K562 (cell line): ENCODE measurements at regions not wholly inside any gene's neighbourhood (a gene's known extent, or its start where the extent isn't known, plus 50 kb on each side); places are given as distances from the start of the nearest gene placed in this dataset.

Experiments
- ATAC-seq: fragments of 200-7000 bp; cut with Tn5 transposase; 3 replicates; pipeline ENCODE4 v1.9.1; 2020; ENCODE audit warnings: moderate library complexity
- BruUV-seq: library from RNA; stranded (reverse); fragments of 400-500 nt; replicated peaks from 2 replicates; lab custom pipeline; 2021; lab: Mats Ljungman, UMichigan
- CTCF ChIA-PET: fragments of 300-600 bp; formaldehyde crosslinking; extraction: SDS; loops from one replicate; lab custom pipeline; 2021; ENCODE audit warnings: low intra/inter-chr PET ratio; lab: Yijun Ruan, JAX
- POLR2A ChIA-PET: fragments of 300-600, 350-650 bp; sonication (Branson Sonifier 250); formaldehyde crosslinking; extraction: SDS; loops from one replicate; lab custom pipeline; 2021; ENCODE audit warnings: antibody characterized with exemption, inconsistent platforms; lab: Yijun Ruan, JAX
- DNase-seq, 4 experiments: peaks; one replicate each; pipeline versions ENCODE4 v3.0.0 to v3.0.0-alpha.2; 2011 to 2018; ENCODE audit warnings: low spot score in 3 of 4, mixed read lengths in 3 of 4; ENCODE audit errors: extremely low read depth in 1 of 4
- FAIRE-seq: peaks from 2 replicates; lab custom pipeline; 2011; peaks lifted over from hg19 to GRCh38; lab: Jason Lieb, UNC
- H2AFZ ChIP-seq: 2 replicates; pipeline ENCODE4 v1.6.0; 2011; ENCODE audit warnings: low read depth, low read length, control low read depth, inconsistent platforms
- H3K27ac ChIP-seq: fragments of 200-600 bp; 3 replicates; pipeline ENCODE4 v1.8.0; 2011; ENCODE audit warnings: low read depth, mild to moderate bottlenecking, control low read depth, inconsistent platforms, low read length, moderate library complexity, mixed read lengths; ENCODE audit errors: extremely low read depth
- H3K27me3 ChIP-seq, 2 experiments: fragments of 300-600 bp in 1 of 2; 2 replicates in 1 of 2; 3 replicates in 1 of 2; pipeline versions ENCODE4 v1.6.0 to v1.8.0; 2011; ENCODE audit warnings: inconsistent platforms in 2 of 2, low read length in 2 of 2, mild to moderate bottlenecking in 1 of 2, mixed read lengths in 1 of 2, moderate library complexity in 1 of 2; ENCODE audit not compliant: control insufficient read depth in 2 of 2, insufficient read depth in 2 of 2
- H3K36me3 ChIP-seq: fragments of 300-600 bp; 3 replicates; pipeline ENCODE4 v1.8.0; 2011; ENCODE audit warnings: mild to moderate bottlenecking, low read length, inconsistent platforms; ENCODE audit not compliant: control insufficient read depth, insufficient read depth
- H3K4me1 ChIP-seq, 2 experiments: fragments of 200-600 bp in 1 of 2; replicated peaks in 1 of 2; 2 replicates in 1 of 2; 3 replicates in 1 of 2; pipeline versions ENCODE4 v1.5.1 to v1.8.0; 2011; ENCODE audit warnings: inconsistent platforms in 2 of 2, low read length in 2 of 2, mild to moderate bottlenecking in 1 of 2, mixed read lengths in 1 of 2, moderate library complexity in 1 of 2; ENCODE audit not compliant: control insufficient read depth in 2 of 2, insufficient read depth in 2 of 2
- H3K4me2 ChIP-seq: 2 replicates; pipeline ENCODE4 v1.6.1; 2011; ENCODE audit warnings: low read length, control low read depth, inconsistent platforms, mixed read lengths; ENCODE audit not compliant: insufficient read depth
- H3K4me3 ChIP-seq: fragments of 200-600 bp; sonication (generic), shearing (Covaris generic); 2 replicates; pipeline ENCODE4 v1.5.1; 2016; ENCODE audit warnings: control low read depth, inconsistent platforms
- H3K79me2 ChIP-seq: fragments of 200-600 bp; 3 replicates; pipeline ENCODE4 v1.8.0; 2011; ENCODE audit warnings: low read length, inconsistent platforms; ENCODE audit not compliant: control insufficient read depth, insufficient read depth
- H3K9ac ChIP-seq, 2 experiments: 2 replicates each; pipeline versions ENCODE4 v1.6.0 to v1.6.1; 2011; ENCODE audit warnings: low read depth in 2 of 2, low read length in 2 of 2, control low read depth in 1 of 2, inconsistent platforms in 1 of 2, mild to moderate bottlenecking in 1 of 2, mixed read lengths in 1 of 2; ENCODE audit not compliant: insufficient read depth in 1 of 2
- H3K9me1 ChIP-seq: one replicate; pipeline ENCODE4 v1.6.0; 2011; ENCODE audit warnings: inconsistent platforms, mild to moderate bottlenecking, low read length, moderate library complexity; ENCODE audit not compliant: control insufficient read depth, insufficient read depth
- H3K9me3 ChIP-seq: replicated peaks from 2 replicates; pipeline ENCODE4 v1.5.1; 2011; ENCODE audit warnings: low read depth, low read length, inconsistent platforms; ENCODE audit not compliant: control insufficient read depth, insufficient read depth
- H4K20me1 ChIP-seq: replicated peaks from 2 replicates; pipeline ENCODE4 v1.6.1; 2011; ENCODE audit warnings: low read length, inconsistent platforms, mixed read lengths; ENCODE audit not compliant: control insufficient read depth, insufficient read depth
- E2F6 ChIP-seq, 2 experiments: IDR thresholded peaks; 2 replicates each; pipeline ENCODE4 v1.6.1; 2011; ENCODE audit warnings: borderline replicate concordance in 1 of 2, control low read depth in 1 of 2, low read depth in 1 of 2, low read length in 1 of 2, mild to moderate bottlenecking in 1 of 2, mixed read lengths in 1 of 2, moderate library complexity in 1 of 2; ENCODE audit not compliant: insufficient read depth in 1 of 2, insufficient read length in 1 of 2, poor library complexity in 1 of 2, severe bottlenecking in 1 of 2; ENCODE audit errors: extremely low read depth in 1 of 2
- HDAC3 ChIP-seq: fragments of 450-650 bp; IDR thresholded peaks from 2 replicates; pipeline ENCODE4 v1.6.1; 2018; ENCODE audit warnings: borderline replicate concordance, mild to moderate bottlenecking, moderate library complexity; ENCODE audit not compliant: partially characterized antibody
- HMGN3 ChIP-seq: IDR thresholded peaks from 2 replicates; pipeline ENCODE4 v1.6.1; 2011; ENCODE audit warnings: borderline replicate concordance, low read depth, mild to moderate bottlenecking, mixed read lengths, low read length; ENCODE audit not compliant: insufficient read length; ENCODE audit errors: extremely low read depth
- RBM39 ChIP-seq: fragments of 200-400 bp; formaldehyde crosslinking; optimal IDR thresholded peaks from 2 replicates; pipeline ENCODE3; 2018; ENCODE audit warnings: low read depth, low read length
- SFPQ ChIP-seq: fragments of 200-400 bp; formaldehyde crosslinking; IDR thresholded peaks from 2 replicates; pipeline ENCODE4 v1.6.1; 2017; ENCODE audit warnings: mild to moderate bottlenecking, low read depth, low read length, moderate library complexity
- SIN3B ChIP-seq: fragments of 450-650 bp; IDR thresholded peaks from 2 replicates; pipeline ENCODE4 v1.6.1; 2017; ENCODE audit warnings: low read depth, mild to moderate bottlenecking, moderate library complexity
- SMAD2 ChIP-seq: fragments of 150-350 bp; IDR thresholded peaks from 2 replicates; pipeline ENCODE4 v1.6.1; 2014; ENCODE audit warnings: low read depth, mild to moderate bottlenecking, low read length
- TCF15 ChIP-seq: fragments of 250-450 bp; sonication (Bioruptor Pico); IDR thresholded peaks from 2 replicates; pipeline ENCODE4 v1.8.0; 2022; ENCODE audit warnings: moderate library complexity, mild to moderate bottlenecking, inconsistent platforms
- ZC3H11A ChIP-seq: IDR thresholded peaks from 2 replicates; pipeline ENCODE4 v1.6.1; 2012; ENCODE audit warnings: low read depth, low read length, improper control_type of control experiment
- ZNF197 ChIP-seq: fragments of 200-800 bp; sonication (Bioruptor generic); IDR thresholded peaks from 2 replicates; pipeline ENCODE4 v1.6.1; 2016; ENCODE audit warnings: low read depth, missing genetic modification characterization, missing compliant biosample characterization
- WGBS: fragments of 100-300 bp; shearing (Covaris generic); methylation state at CpG from one replicate; pipeline ENCODE4 v1.1.6; 2016; ENCODE audit warnings: low coverage, mixed read lengths; ENCODE audit not compliant: insufficient coverage; ENCODE audit errors: missing lambda C conversion rate; 5-methylcytosine and 5-hydroxymethylcytosine counted together
- in situ Hi-C: fragments of 300-500 bp; cut with MboI; formaldehyde crosslinking; loops from 4 replicates; pipeline ENCODE4 v1.15.0; 2018; ENCODE audit warnings: inconsistent platforms, mixed read lengths
- intact Hi-C: fragments of 100-400 bp; cut with micrococcal nuclease; formaldehyde crosslinking; loops from 2 replicates; pipeline ENCODE4 v1.14.2; 2022
- TF ChIP-seq, protein P1 (sequence below): IDR thresholded peaks from 2 replicates; pipeline ENCODE4 v1.6.1; 2012; ENCODE audit warnings: low read depth, low read length, improper control_type of control experiment, borderline replicate concordance

DNA sequence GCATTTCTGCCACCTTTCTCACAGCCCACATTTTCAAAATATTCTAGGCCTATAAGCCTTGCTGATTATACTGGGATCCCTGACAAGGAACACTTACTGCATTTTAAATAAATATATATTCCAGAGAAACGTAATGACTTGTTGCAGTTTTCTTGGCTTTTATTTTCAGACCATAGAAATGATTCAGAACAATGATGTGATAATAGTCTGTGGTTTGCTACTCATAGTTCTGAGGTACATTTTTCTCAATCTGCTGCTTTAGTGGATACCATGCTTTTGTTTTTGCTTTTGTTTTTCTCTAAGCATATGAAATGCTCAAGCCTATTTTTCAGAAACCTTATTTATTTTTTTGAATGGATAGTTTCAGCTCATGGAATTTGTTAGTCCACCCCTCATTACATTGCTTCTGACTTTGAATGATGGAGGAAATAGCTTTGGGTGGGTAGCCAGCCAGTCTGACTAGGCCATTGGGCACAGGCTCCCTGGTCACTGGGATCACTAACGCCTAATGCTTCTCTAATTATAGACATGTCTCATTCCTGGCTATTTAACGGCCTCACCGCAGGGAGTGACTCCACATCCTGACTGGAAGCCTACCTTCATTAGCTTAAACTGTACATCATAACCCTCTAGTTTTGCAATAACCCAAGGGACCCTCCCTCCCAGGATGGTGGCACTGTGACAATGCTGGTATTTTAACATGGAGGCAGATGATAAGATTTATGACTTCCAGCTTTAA is 66.1 kb downstream of the MBL2 start:
- H3K9me1 ChIP-seq, result no peaks in the 10 kb centered on the region
- H3K4me1 ChIP-seq, result no peaks in the 10 kb centered on the region
- no peaks in the 10 kb centered on the region for H4K20me1 ChIP-seq
- in situ Hi-C loops (no loop called here), intact Hi-C loops (no loop called here)
- no peak overlapping the region for H3K9ac ChIP-seq
- no peaks in the 10 kb centered on the region; the same call in 1 of the 2 replicates for H3K9me3 ChIP-seq
- no peak overlapping the region for H2AFZ ChIP-seq
- WGBS, result 1% methylated on average over 4 of the region's 4 CpGs
- H3K36me3 ChIP-seq, result no peaks in the 10 kb centered on the region
- BruUV-seq, result no TSS peak
- DNase-seq (no peak), FAIRE-seq (no peak), ATAC-seq (no peak)
- ChIA-PET CTCF (no interaction called here), POLR2A (no interaction called here)
- H3K27ac ChIP-seq, result no peak overlapping the region
- no peak overlapping the region for H3K4me2 ChIP-seq
- H3K27me3 ChIP-seq, result no peaks in the 10 kb centered on the region
- no peak overlapping the region for H3K4me3 ChIP-seq
- H3K79me2 ChIP-seq, result no peaks in the 10 kb centered on the region
- TF ChIP-seq SIN3B (no peak), RBM39 (no peak), ZC3H11A (no peak), SFPQ (no peak), SMAD2 (no peak), TCF15 (CRISPR knock-in tag) (no peak), HMGN3 (no peak), HDAC3 (no peak), E2F6 (IDR thresholded peaks at IDR 0.05; ENCODE audit: borderline replicate concordance in 1 of 2, extremely low read depth in 1 of 2, insufficient read depth in 1 of 2, insufficient read length in 1 of 2, low read depth in 1 of 2, low read length in 1 of 2, poor library complexity in 1 of 2, severe bottlenecking in 1 of 2) (no peak), ZNF197 (CRISPR knock-in tag) (no peak)
- TF ChIP-seq, protein P1, sequence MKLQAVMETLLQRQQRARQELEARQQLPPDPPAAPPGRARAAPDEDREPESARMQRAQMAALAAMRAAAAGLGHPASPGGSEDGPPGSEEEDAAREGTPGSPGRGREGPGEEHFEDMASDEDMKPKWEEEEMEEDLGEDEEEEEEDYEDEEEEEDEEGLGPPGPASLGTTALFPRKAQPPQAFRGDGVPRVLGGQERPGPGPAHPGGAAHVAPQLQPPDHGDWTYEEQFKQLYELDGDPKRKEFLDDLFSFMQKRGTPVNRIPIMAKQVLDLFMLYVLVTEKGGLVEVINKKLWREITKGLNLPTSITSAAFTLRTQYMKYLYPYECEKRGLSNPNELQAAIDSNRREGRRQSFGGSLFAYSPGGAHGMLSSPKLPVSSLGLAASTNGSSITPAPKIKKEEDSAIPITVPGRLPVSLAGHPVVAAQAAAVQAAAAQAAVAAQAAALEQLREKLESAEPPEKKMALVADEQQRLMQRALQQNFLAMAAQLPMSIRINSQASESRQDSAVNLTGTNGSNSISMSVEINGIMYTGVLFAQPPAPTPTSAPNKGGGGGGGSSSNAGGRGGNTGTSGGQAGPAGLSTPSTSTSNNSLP, result no peak
